NB4 (cell line): ENCODE measurements at regions not wholly inside any gene's neighbourhood (a gene's known extent, or its start where the extent isn't known, plus 50 kb on each side); places are given as distances from the start of the nearest gene placed in this dataset.

ENCODE experiments used
- POLR2A ChIP-seq: IDR thresholded peaks from 2 replicates; pipeline ENCODE4 v1.6.1; 2011; ENCODE audit warnings: mild to moderate bottlenecking; ENCODE audit not compliant: insufficient read length; ENCODE audit errors: extremely low read depth
- TF ChIP-seq, protein P1 (sequence below): IDR thresholded peaks from one replicate; pipeline ENCODE4 v1.5.1; 2012; ENCODE audit warnings: low read depth, low read length

DNA sequence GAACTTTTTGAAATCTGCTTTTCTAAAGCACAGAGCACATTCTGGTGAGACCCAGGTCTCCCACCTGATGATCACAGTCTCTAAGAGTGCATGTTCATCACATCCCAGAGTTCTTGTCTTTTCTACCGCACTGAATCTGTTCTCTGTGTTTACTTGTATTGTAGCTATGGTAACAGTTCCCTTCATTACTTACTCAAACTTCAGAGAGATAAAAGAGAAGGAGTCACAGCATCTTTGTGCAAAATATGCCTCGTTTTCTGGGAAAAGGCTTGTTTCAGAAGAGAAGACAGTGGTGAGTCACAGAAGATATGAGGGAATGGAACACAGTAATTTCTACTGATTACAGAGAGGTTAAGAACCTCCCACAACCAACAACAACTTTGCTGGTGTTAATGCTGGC is 580.6 kb downstream of the PLA2G4A start:
- TF ChIP-seq, protein P1, sequence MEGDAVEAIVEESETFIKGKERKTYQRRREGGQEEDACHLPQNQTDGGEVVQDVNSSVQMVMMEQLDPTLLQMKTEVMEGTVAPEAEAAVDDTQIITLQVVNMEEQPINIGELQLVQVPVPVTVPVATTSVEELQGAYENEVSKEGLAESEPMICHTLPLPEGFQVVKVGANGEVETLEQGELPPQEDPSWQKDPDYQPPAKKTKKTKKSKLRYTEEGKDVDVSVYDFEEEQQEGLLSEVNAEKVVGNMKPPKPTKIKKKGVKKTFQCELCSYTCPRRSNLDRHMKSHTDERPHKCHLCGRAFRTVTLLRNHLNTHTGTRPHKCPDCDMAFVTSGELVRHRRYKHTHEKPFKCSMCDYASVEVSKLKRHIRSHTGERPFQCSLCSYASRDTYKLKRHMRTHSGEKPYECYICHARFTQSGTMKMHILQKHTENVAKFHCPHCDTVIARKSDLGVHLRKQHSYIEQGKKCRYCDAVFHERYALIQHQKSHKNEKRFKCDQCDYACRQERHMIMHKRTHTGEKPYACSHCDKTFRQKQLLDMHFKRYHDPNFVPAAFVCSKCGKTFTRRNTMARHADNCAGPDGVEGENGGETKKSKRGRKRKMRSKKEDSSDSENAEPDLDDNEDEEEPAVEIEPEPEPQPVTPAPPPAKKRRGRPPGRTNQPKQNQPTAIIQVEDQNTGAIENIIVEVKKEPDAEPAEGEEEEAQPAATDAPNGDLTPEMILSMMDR: no peak
- TF ChIP-seq POLR2A: no peak
